Inflammatory macrophage (primary cell): ENCODE measurements at regions not wholly inside any gene's neighbourhood (a gene's known extent, or its start where the extent isn't known, plus 50 kb on each side); places are given as distances from the start of the nearest gene placed in this dataset.
"Not testable (repeated sequence)": the region's sequence is repeated elsewhere in the genome, so short reads cannot be mapped to it uniquely, and the experiment has no call there.

ENCODE experiments used
- DNase-seq, 2 donors: peaks; one replicate each; pipeline ENCODE4 v3.0.0-alpha.2; 2020 to 2022

- no peak for DNase-seq
Observed at GRCh38 chr4:27763830-27764525, 903.3 kb downstream of the STIM2 start.

- no peak for DNase-seq
Observed at GRCh38 chr4:27764526-27764837, 903.8 kb downstream of the STIM2 start.

- no peak for DNase-seq
Observed at GRCh38 chr4:27770895-27771294, 910.3 kb downstream of the STIM2 start.

- DNase-seq, result no peak
Observed at GRCh38 chr4:27775156-27775555, 914.5 kb downstream of the STIM2 start.

- DNase-seq, result no peak
Observed at GRCh38 chr4:27779827-27780226, 919.2 kb downstream of the STIM2 start.

GRCh38 chr4:27787195-27787594 is 926.6 kb downstream of the STIM2 start:
- no peak for DNase-seq

- DNase-seq, result no peak
Observed at GRCh38 chr4:27789773-27790172, 929.1 kb downstream of the STIM2 start.

- no peak for DNase-seq
Observed at GRCh38 chr4:27790911-27791310, 930.3 kb downstream of the STIM2 start.

- DNase-seq, result no peak
Observed at GRCh38 chr4:27791640-27792039, 931.0 kb downstream of the STIM2 start.

- DNase-seq, result no peak
Observed at GRCh38 chr4:27807207-27807606, 946.6 kb downstream of the STIM2 start.

- DNase-seq, result no peak
Observed at GRCh38 chr4:27811948-27812347, 951.3 kb downstream of the STIM2 start.

GRCh38 chr4:27813226-27813625 is 952.6 kb downstream of the STIM2 start:
- not testable (repeated sequence) for DNase-seq

- DNase-seq, result not testable (repeated sequence)
Observed at GRCh38 chr4:27813699-27814425, 953.2 kb downstream of the STIM2 start.

GRCh38 chr4:27819246-27819645 is 958.6 kb downstream of the STIM2 start:
- no peak for DNase-seq

- no peak for DNase-seq
Observed at GRCh38 chr4:27828843-27829242, 968.2 kb downstream of the STIM2 start.

- no peak for DNase-seq
Observed at GRCh38 chr4:27830251-27830650, 969.6 kb downstream of the STIM2 start.

- no peak for DNase-seq
Observed at GRCh38 chr4:27835851-27836250, 975.2 kb downstream of the STIM2 start.

- no peak for DNase-seq
Observed at GRCh38 chr4:27836523-27836922, 975.9 kb downstream of the STIM2 start.

- DNase-seq, result no peak
Observed at GRCh38 chr4:27843776-27844175, 983.1 kb downstream of the STIM2 start.

GRCh38 chr4:27844376-27844775 is 983.7 kb downstream of the STIM2 start:
- DNase-seq, result no peak

- DNase-seq, result no peak
Observed at GRCh38 chr4:27846951-27847350, 986.3 kb downstream of the STIM2 start.

GRCh38 chr4:27861381-27861787 is 1000.7 kb downstream of the STIM2 start:
- no peak for DNase-seq

GRCh38 chr4:27861802-27862201 is 1001.2 kb downstream of the STIM2 start:
- DNase-seq, result no peak

- DNase-seq, result no peak
Observed at GRCh38 chr4:27873596-27873995, 1013.0 kb downstream of the STIM2 start.

GRCh38 chr4:27881705-27882104 is 1021.1 kb downstream of the STIM2 start:
- no peak for DNase-seq
